ENCODE measurements at regions not wholly inside any gene's neighbourhood (a gene's known extent, or its start where the extent isn't known, plus 50 kb on each side); places are given as distances from the start of the nearest gene placed in this dataset.

- TF ChIP-seq CTCF (IDR thresholded peaks at IDR 0.05; ENCODE audit: low read length), result peak; percentile 17; the same call in 1 of the 2 replicates
- no peak for TF ChIP-seq EZH2 (optimal IDR thresholded peaks at IDR 0.05; ENCODE audit: low read depth, low read length)
Measured at GRCh38 chr12:98154850-98155249, 360.5 kb upstream of the TMPO start.
